Sigmoid colon (tissue), 6 donors: ENCODE measurements at regions not wholly inside any gene's neighbourhood (a gene's known extent, or its start where the extent isn't known, plus 50 kb on each side); places are given as distances from the start of the nearest gene placed in this dataset.

Experiments used
- DNase-seq: peaks from one replicate; pipeline ENCODE4 v3.0.0-alpha.2; 2019
- H3K27ac ChIP-seq, 4 donors: fragments of 200-600 bp; sonication (generic); one replicate each; pipeline ENCODE4 v1.5.1; 2016 to 2019; ENCODE audit warnings: mild to moderate bottlenecking in 1 of 4
- H3K27me3 ChIP-seq, 3 donors: fragments of 200-600 bp; sonication (generic); one replicate each; pipeline ENCODE4 v1.5.1; 2019; ENCODE audit warnings: mild to moderate bottlenecking in 1 of 3
- H3K36me3 ChIP-seq, 4 donors: fragments of 200-600 bp; sonication (generic); one replicate each; pipeline ENCODE4 v1.5.1; 2016 to 2019
- H3K4me1 ChIP-seq, 4 donors: fragments of 200-600 bp; sonication (generic); one replicate each; pipeline ENCODE4 v1.5.1; 2017 to 2019
- H3K4me3 ChIP-seq, 4 donors: fragments of 200-600 bp; sonication (generic); one replicate each; pipeline ENCODE4 v1.5.1; 2017 to 2019; ENCODE audit warnings: mild to moderate bottlenecking in 2 of 4, moderate library complexity in 1 of 4
- H3K9me3 ChIP-seq, 4 donors: fragments of 200-600 bp in 3 of 4; sonication (generic) in 3 of 4; one replicate each; pipeline versions ENCODE4 v1.5.1 to v1.6.1; 2013 to 2019
- CTCF ChIP-seq, 4 experiments: fragments of 450-650 bp in 3 of 4; fragments of 200-600 bp in 1 of 4; IDR thresholded peaks; one replicate each; pipeline ENCODE4 v1.5.1; 2016 to 2019; ENCODE audit warnings: antibody characterized with exemption in 4 of 4, mild to moderate bottlenecking in 3 of 4, moderate library complexity in 2 of 4
- EP300 ChIP-seq, 4 donors: sonication (generic); formaldehyde crosslinking; IDR thresholded peaks; one replicate each; pipeline ENCODE4 v1.6.1; 2017; ENCODE audit warnings: antibody characterized with exemption in 4 of 4
- POLR2A ChIP-seq, 2 donors: fragments of 450-650 bp; IDR thresholded peaks; one replicate each; pipeline ENCODE4 v1.6.1; 2016; ENCODE audit warnings: antibody characterized with exemption in 2 of 2, mild to moderate bottlenecking in 2 of 2, moderate library complexity in 2 of 2
- POLR2AphosphoS5 ChIP-seq, 4 donors: sonication (generic); formaldehyde crosslinking; IDR thresholded peaks; one replicate each; pipeline ENCODE4 v1.6.1; 2017; ENCODE audit warnings: antibody characterized with exemption in 4 of 4
- WGBS, 2 donors: extraction: QIAGEN DNeasy Blood & Tissue Kit; methylation state at CpG; one replicate each; pipeline ENCODE4 v1.1.7; 2013; 5-methylcytosine and 5-hydroxymethylcytosine counted together
- intact Hi-C: fragments of 100-400 bp; cut with DNase I; formaldehyde crosslinking; loops from one replicate; pipeline ENCODE4 v1.15.1; 2023
- donor health status: healthy with polysubstance abuse.
- donor health status: healthy.

- intact Hi-C loops = no loop called here
- Histone ChIP-seq H3K36me3 (no peaks in the 10 kb centered on the region), H3K4me3 (no peak overlapping the region), H3K4me1 (no peaks in the 10 kb centered on the region), H3K27ac (no peak overlapping the region), H3K27me3 (no peaks in the 10 kb centered on the region), H3K9me3 (no peaks in the 10 kb centered on the region)
- no peak for TF ChIP-seq CTCF (IDR thresholded peaks at IDR 0.05)
- no peak for TF ChIP-seq EP300 (IDR thresholded peaks at IDR 0.05)
- TF ChIP-seq POLR2AphosphoS5 (IDR thresholded peaks at IDR 0.05) = no peak
- TF ChIP-seq POLR2A (IDR thresholded peaks at IDR 0.05) = no peak
- WGBS, 2 donors = 73 to 84% methylated on average over 2 of the region's 2 CpGs
- DNase-seq = no peak
Observed at GRCh38 chr2:83578405-83578804, 880.7 kb downstream of the SUCLG1 start.

GRCh38 chr2:83574614-83575013, 884.5 kb downstream of the SUCLG1 start:
- H3K36me3 ChIP-seq = no peaks in the 10 kb centered on the region
- H3K4me3 ChIP-seq = no peak overlapping the region
- WGBS, 2 donors = 96 to 98% methylated on average over 1 of the region's 1 CpG
- DNase-seq = no peak
- TF ChIP-seq EP300 (IDR thresholded peaks at IDR 0.05) (no peak), POLR2A (IDR thresholded peaks at IDR 0.05) (no peak), POLR2AphosphoS5 (IDR thresholded peaks at IDR 0.05) (no peak), CTCF (IDR thresholded peaks at IDR 0.05) (no peak)
- no peaks in the 10 kb centered on the region for H3K9me3 ChIP-seq
- no peak overlapping the region for H3K27ac ChIP-seq
- no peaks in the 10 kb centered on the region for H3K27me3 ChIP-seq
- H3K4me1 ChIP-seq = no peaks in the 10 kb centered on the region
- intact Hi-C loops = no loop called here

GRCh38 chr2:83573060-83573459, 886.0 kb downstream of the SUCLG1 start:
- TF ChIP-seq POLR2AphosphoS5 (IDR thresholded peaks at IDR 0.05) (no peak), EP300 (IDR thresholded peaks at IDR 0.05) (no peak), CTCF (IDR thresholded peaks at IDR 0.05) (no peak), POLR2A (IDR thresholded peaks at IDR 0.05) (no peak)
- H3K4me3 ChIP-seq = no peak overlapping the region
- H3K27me3 ChIP-seq = no peaks in the 10 kb centered on the region
- no peaks in the 10 kb centered on the region for H3K36me3 ChIP-seq
- 92 to 93% methylated on average over 5 of the region's 5 CpGs for WGBS, 2 donors
- no peak overlapping the region for H3K27ac ChIP-seq
- no peaks in the 10 kb centered on the region for H3K9me3 ChIP-seq
- intact Hi-C loops = no loop called here
- DNase-seq = no peak
- H3K4me1 ChIP-seq = no peaks in the 10 kb centered on the region

GRCh38 chr2:83572400-83572799, 886.7 kb downstream of the SUCLG1 start:
- DNase-seq = no peak
- no peaks in the 10 kb centered on the region for H3K4me1 ChIP-seq
- no peaks in the 10 kb centered on the region for H3K9me3 ChIP-seq
- TF ChIP-seq EP300 (IDR thresholded peaks at IDR 0.05) (no peak), CTCF (IDR thresholded peaks at IDR 0.05) (no peak), POLR2AphosphoS5 (IDR thresholded peaks at IDR 0.05) (no peak), POLR2A (IDR thresholded peaks at IDR 0.05) (no peak)
- 60 to 83% methylated on average over 3 of the region's 3 CpGs for WGBS, 2 donors
- H3K27ac ChIP-seq = no peak overlapping the region
- intact Hi-C loops = no loop called here
- H3K27me3 ChIP-seq = no peaks in the 10 kb centered on the region
- H3K4me3 ChIP-seq = no peak overlapping the region
- H3K36me3 ChIP-seq = no peaks in the 10 kb centered on the region

GRCh38 chr2:83567551-83567950, 891.5 kb downstream of the SUCLG1 start:
- H3K4me1 ChIP-seq = no peaks in the 10 kb centered on the region
- TF ChIP-seq EP300 (IDR thresholded peaks at IDR 0.05) = no peak
- DNase-seq = no peak
- H3K27ac ChIP-seq = no peak overlapping the region
- H3K36me3 ChIP-seq = no peaks in the 10 kb centered on the region
- no peaks in the 10 kb centered on the region for H3K27me3 ChIP-seq
- H3K4me3 ChIP-seq = no peak overlapping the region
- no peaks in the 10 kb centered on the region for H3K9me3 ChIP-seq
- intact Hi-C loops = no loop called here
- 77 to 79% methylated on average over 3 of the region's 3 CpGs for WGBS, 2 donors
